ENCODE measurements at regions not wholly inside any gene's neighbourhood (a gene's known extent, or its start where the extent isn't known, plus 50 kb on each side); places are given as distances from the start of the nearest gene placed in this dataset.

- TF ChIP-seq POLR2AphosphoS5 (IDR thresholded peaks at IDR 0.05; ENCODE audit: borderline replicate concordance, low read depth, low read length), result no peak
- no peak for TF ChIP-seq EZH2 (IDR thresholded peaks at IDR 0.05)
- no peak for TF ChIP-seq FOXP2 (optimal IDR thresholded peaks at IDR 0.05; ENCODE audit: control extremely low read depth, extremely low read length, insufficient read depth)
Observed at GRCh38 chr11:29320196-29320595, 696.6 kb downstream of the KCNA4 start.
